Trophoblast cell (in vitro differentiated cells and primary cell): ENCODE measurements at regions not wholly inside any gene's neighbourhood (a gene's known extent, or its start where the extent isn't known, plus 50 kb on each side); places are given as distances from the start of the nearest gene placed in this dataset.

Source experiments
- DNase-seq, 2 donors: peaks; one replicate each; pipeline ENCODE4 v3.0.0-alpha.2; 2016
- H2AFZ ChIP-seq: 2 replicates; pipeline ENCODE4 v1.6.1; 2013; ENCODE audit warnings: low read length, moderate library complexity, mild to moderate bottlenecking; ENCODE audit not compliant: insufficient read depth, poor library complexity
- H2AK5ac ChIP-seq: 2 replicates; pipeline ENCODE4 v1.6.1; 2013; ENCODE audit warnings: mild to moderate bottlenecking, low read length
- H2BK120ac ChIP-seq: 2 replicates; pipeline ENCODE4 v1.6.1; 2013; ENCODE audit warnings: low read length, mild to moderate bottlenecking, moderate library complexity; ENCODE audit not compliant: insufficient read depth, poor library complexity
- H2BK12ac ChIP-seq: 2 replicates; pipeline ENCODE4 v1.6.1; 2013; ENCODE audit warnings: mild to moderate bottlenecking, low read length, moderate library complexity
- H2BK5ac ChIP-seq: 2 replicates; pipeline ENCODE4 v1.6.1; 2013; ENCODE audit warnings: low read length, low read depth, moderate library complexity, mild to moderate bottlenecking; ENCODE audit not compliant: poor library complexity
- H3K14ac ChIP-seq: 2 replicates; pipeline ENCODE4 v1.6.1; 2013; ENCODE audit warnings: mild to moderate bottlenecking, low read length
- H3K18ac ChIP-seq: 2 replicates; pipeline ENCODE4 v1.6.1; 2013; ENCODE audit warnings: mild to moderate bottlenecking, low read length
- H3K23ac ChIP-seq: 2 replicates; pipeline ENCODE4 v1.6.1; 2013; ENCODE audit warnings: low read length
- H3K27ac ChIP-seq: 2 replicates; pipeline ENCODE4 v1.5.1; 2013; ENCODE audit warnings: low read depth, mild to moderate bottlenecking, inconsistent platforms, low read length, moderate library complexity
- H3K27me3 ChIP-seq: 2 replicates; pipeline ENCODE4 v1.6.1; 2013; ENCODE audit warnings: inconsistent platforms, mild to moderate bottlenecking, low read length, moderate library complexity; ENCODE audit not compliant: insufficient read depth
- H3K36me3 ChIP-seq, 2 experiments: 1 replicate in 1 of 2; 2 replicates in 1 of 2; pipeline ENCODE4 v1.6.1; 2013; ENCODE audit warnings: low read length in 2 of 2, mild to moderate bottlenecking in 2 of 2, moderate library complexity in 1 of 2; ENCODE audit not compliant: insufficient read depth in 2 of 2, control insufficient read depth in 1 of 2
- H3K4ac ChIP-seq: 2 replicates; pipeline ENCODE4 v1.6.1; 2013; ENCODE audit warnings: low read depth, mild to moderate bottlenecking, low read length, moderate library complexity
- H3K4me1 ChIP-seq, 2 experiments: 1 replicate in 1 of 2; 2 replicates in 1 of 2; pipeline ENCODE4 v1.6.1; 2013; ENCODE audit warnings: low read length in 2 of 2, mild to moderate bottlenecking in 2 of 2, moderate library complexity in 1 of 2; ENCODE audit not compliant: insufficient read depth in 2 of 2, control insufficient read depth in 1 of 2
- H3K4me2 ChIP-seq: 2 replicates; pipeline ENCODE4 v1.6.1; 2013; ENCODE audit warnings: inconsistent platforms, mild to moderate bottlenecking, low read length, moderate library complexity
- H3K4me3 ChIP-seq: 2 replicates; pipeline ENCODE4 v1.5.1; 2013; ENCODE audit warnings: mild to moderate bottlenecking, low read depth, low read length, inconsistent platforms
- H3K79me1 ChIP-seq: one replicate; pipeline ENCODE4 v1.6.1; 2013; ENCODE audit warnings: low read length
- H3K79me2 ChIP-seq: 2 replicates; pipeline ENCODE4 v1.6.1; 2013; ENCODE audit warnings: low read length, mild to moderate bottlenecking; ENCODE audit not compliant: control insufficient read depth, insufficient read depth, poor library complexity
- H3K9ac ChIP-seq: 2 replicates; pipeline ENCODE4 v1.6.1; 2013; ENCODE audit warnings: mild to moderate bottlenecking, low read length
- H3K9me3 ChIP-seq: 2 replicates; pipeline ENCODE4 v1.6.1; 2013; ENCODE audit warnings: low read depth, mild to moderate bottlenecking, control low read depth, inconsistent platforms, low read length; ENCODE audit not compliant: insufficient read depth
- H4K12ac ChIP-seq: 2 replicates; pipeline ENCODE4 v1.6.1; 2013; ENCODE audit warnings: low read depth, mild to moderate bottlenecking, low read length, moderate library complexity
- H4K8ac ChIP-seq: 2 replicates; pipeline ENCODE4 v1.6.1; 2013; ENCODE audit warnings: low read depth, mild to moderate bottlenecking, low read length, moderate library complexity
- H4K91ac ChIP-seq: one replicate; pipeline ENCODE4 v1.6.1; 2013; ENCODE audit warnings: low read depth, mild to moderate bottlenecking, low read length, moderate library complexity
- WGBS: extraction: QIAGEN DNeasy Blood & Tissue Kit; methylation state at CpG from one replicate; pipeline ENCODE4 v1.1.7; 2013; ENCODE audit warnings: missing lambda C conversion rate; ENCODE audit not compliant: insufficient read length, insufficient coverage; ENCODE audit errors: extremely low coverage; 5-methylcytosine and 5-hydroxymethylcytosine counted together

- H3K36me3 ChIP-seq, result no peaks in the 10 kb centered on the region
- H3K27me3 ChIP-seq, result no peaks in the 10 kb centered on the region
- H2AFZ ChIP-seq, result no peak overlapping the region
- no peak overlapping the region for H4K12ac ChIP-seq
- no peak overlapping the region for H3K9ac ChIP-seq
- H3K4me3 ChIP-seq, result no peak overlapping the region
- H3K4ac ChIP-seq, result no peak overlapping the region
- H4K8ac ChIP-seq, result no peak overlapping the region
- H3K79me1 ChIP-seq, result peaks cover 3% of the 10 kb centered on the region
- no peak overlapping the region for H2BK5ac ChIP-seq
- H3K79me2 ChIP-seq, result no peaks in the 10 kb centered on the region
- H4K91ac ChIP-seq, result no peak overlapping the region
- DNase-seq, result peak in 1 of 2 donors; percentile 51
- H2BK12ac ChIP-seq, result no peak overlapping the region
- H3K18ac ChIP-seq, result no peak overlapping the region
- no peak overlapping the region for H3K27ac ChIP-seq
- H2AK5ac ChIP-seq, result no peak overlapping the region
- H3K4me2 ChIP-seq, result no peak overlapping the region
- H3K9me3 ChIP-seq, result peaks cover 1% of the 10 kb centered on the region
- H2BK120ac ChIP-seq, result no peak overlapping the region
- H3K14ac ChIP-seq, result no peak overlapping the region
- peaks cover 7 to 8% of the 10 kb centered on the region in 2 experiments for H3K4me1 ChIP-seq
- H3K23ac ChIP-seq, result no peak overlapping the region
Observed at GRCh38 chr2:43114210-43114609, 112.2 kb downstream of the ZFP36L2 start.

GRCh38 chr2:43111788-43112554, 114.4 kb downstream of the ZFP36L2 start:
- peaks cover 14 to 15% of the 10 kb centered on the region in 2 experiments for H3K4me1 ChIP-seq
- H3K18ac ChIP-seq, result no peak overlapping the region
- H3K79me2 ChIP-seq, result no peaks in the 10 kb centered on the region
- no peaks in the 10 kb centered on the region for H3K27me3 ChIP-seq
- H3K14ac ChIP-seq, result no peak overlapping the region
- no peak overlapping the region for H3K4me3 ChIP-seq
- no peak overlapping the region for H3K4me2 ChIP-seq
- DNase-seq, result no peak
- H2BK5ac ChIP-seq, result no peak overlapping the region
- WGBS, result no CpG with 5 or more reads among the region's 7 CpGs
- no peak overlapping the region for H2AFZ ChIP-seq
- H2AK5ac ChIP-seq, result no peak overlapping the region
- no peak overlapping the region for H2BK12ac ChIP-seq
- no peak overlapping the region for H4K8ac ChIP-seq
- peaks cover 3% of the 10 kb centered on the region for H3K79me1 ChIP-seq
- H3K9ac ChIP-seq, result no peak overlapping the region
- H3K27ac ChIP-seq, result no peak overlapping the region
- H3K9me3 ChIP-seq, result peaks cover 1% of the 10 kb centered on the region
- no peak overlapping the region for H3K23ac ChIP-seq
- H3K36me3 ChIP-seq, result no peaks in the 10 kb centered on the region
- no peak overlapping the region for H4K12ac ChIP-seq
- no peak overlapping the region for H3K4ac ChIP-seq
- no peak overlapping the region for H4K91ac ChIP-seq
- no peak overlapping the region for H2BK120ac ChIP-seq

- H3K4me3 ChIP-seq, result no peak overlapping the region
- no CpG with 5 or more reads among the region's 10 CpGs for WGBS
- H4K91ac ChIP-seq, result no peak overlapping the region
Observed at GRCh38 chr2:43110442-43110871, 115.9 kb downstream of the ZFP36L2 start.

GRCh38 chr2:43109261-43109743, 117.1 kb downstream of the ZFP36L2 start:
- Histone ChIP-seq H2AK5ac (no peak overlapping the region), H3K4me1 (peaks cover 22 to 23% of the 10 kb centered on the region in 2 experiments), H3K14ac (no peak overlapping the region), H3K23ac (no peak overlapping the region), H3K4me2 (no peak overlapping the region), H3K4ac (no peak overlapping the region), H3K9ac (no peak overlapping the region), H3K36me3 (no peaks in the 10 kb centered on the region), H2BK5ac (no peak overlapping the region), H4K8ac (no peak overlapping the region), H2BK120ac (no peak overlapping the region), H3K27ac (no peak overlapping the region), H2BK12ac (no peak overlapping the region), H3K9me3 (no peaks in the 10 kb centered on the region), H3K79me2 (no peaks in the 10 kb centered on the region), H3K27me3 (no peaks in the 10 kb centered on the region), H4K12ac (no peak overlapping the region), H3K18ac (no peak overlapping the region), H2AFZ (no peak overlapping the region), H3K79me1 (peaks cover 7% of the 10 kb centered on the region), H3K4me3 (no peak overlapping the region), H4K91ac (no peak overlapping the region)
- DNase-seq, result peak in 1 of 2 donors; percentile 38
- no CpG with 5 or more reads among the region's 2 CpGs for WGBS

More at GRCh38 chr2:43110442-43110871, 115.9 kb downstream of the ZFP36L2 start:
- DNase-seq, result no peak
- Histone ChIP-seq H4K12ac (no peak overlapping the region), H2AK5ac (no peak overlapping the region), H3K18ac (no peak overlapping the region), H2BK12ac (no peak overlapping the region), H2BK120ac (no peak overlapping the region), H3K23ac (no peak overlapping the region), H3K79me2 (no peaks in the 10 kb centered on the region), H4K8ac (no peak overlapping the region), H3K14ac (no peak overlapping the region), H2AFZ (no peak overlapping the region), H3K9ac (no peak overlapping the region), H3K4me2 (no peak overlapping the region), H2BK5ac (no peak overlapping the region), H3K79me1 (peaks cover 7% of the 10 kb centered on the region), H3K9me3 (no peaks in the 10 kb centered on the region), H3K36me3 (no peaks in the 10 kb centered on the region), H3K27ac (no peak overlapping the region), H3K4me1 (peaks cover 22 to 23% of the 10 kb centered on the region in 2 experiments), H3K4ac (no peak overlapping the region), H3K27me3 (no peaks in the 10 kb centered on the region)
